RPMI8226 (cell line): ENCODE measurements at regions not wholly inside any gene's neighbourhood (a gene's known extent, or its start where the extent isn't known, plus 50 kb on each side); places are given as distances from the start of the nearest gene placed in this dataset.
"Not testable (repeated sequence)": the region's sequence is repeated elsewhere in the genome, so short reads cannot be mapped to it uniquely, and the experiment has no call there.

Experiments
- DNase-seq: peaks from one replicate; pipeline ENCODE4 v3.0.0-alpha.2; 2015

GRCh38 chr1:115452600-115453329 lies 114.7 kb upstream of the NGF start:
- DNase-seq, result no peak

GRCh38 chr1:115450501-115451040 lies 112.5 kb upstream of the NGF start:
- no peak for DNase-seq

- no peak for DNase-seq
Measured at GRCh38 chr1:115448282-115449044, 110.4 kb upstream of the NGF start.

- no peak for DNase-seq
Measured at GRCh38 chr1:115447672-115448071, 109.6 kb upstream of the NGF start.

- DNase-seq, result no peak
Measured at GRCh38 chr1:115445090-115445489, 107.0 kb upstream of the NGF start.

GRCh38 chr1:115440733-115441132 lies 102.7 kb upstream of the NGF start:
- DNase-seq, result no peak

GRCh38 chr1:115439520-115439919 lies 101.5 kb upstream of the NGF start:
- DNase-seq, result not testable (repeated sequence)

- no peak for DNase-seq
Measured at GRCh38 chr1:115437196-115437595, 99.1 kb upstream of the NGF start.

- no peak for DNase-seq
Measured at GRCh38 chr1:115436596-115436995, 98.5 kb upstream of the NGF start.

- DNase-seq, result no peak
Measured at GRCh38 chr1:115433483-115433882, 95.4 kb upstream of the NGF start.

GRCh38 chr1:115432061-115432460 lies 94.0 kb upstream of the NGF start:
- no peak for DNase-seq

GRCh38 chr1:115430441-115431158 lies 92.6 kb upstream of the NGF start:
- no peak for DNase-seq

- DNase-seq, result no peak
Measured at GRCh38 chr1:115429884-115430283, 91.8 kb upstream of the NGF start.

- DNase-seq, result no peak
Measured at GRCh38 chr1:115429241-115429640, 91.2 kb upstream of the NGF start.

GRCh38 chr1:115428676-115429075 lies 90.6 kb upstream of the NGF start:
- DNase-seq, result no peak

GRCh38 chr1:115428256-115428655 lies 90.2 kb upstream of the NGF start:
- no peak for DNase-seq

- no peak for DNase-seq
Measured at GRCh38 chr1:115426956-115427355, 88.9 kb upstream of the NGF start.

- DNase-seq, result no peak
Measured at GRCh38 chr1:115426231-115426771, 88.3 kb upstream of the NGF start.

GRCh38 chr1:115425442-115425841 lies 87.4 kb upstream of the NGF start:
- no peak for DNase-seq

- no peak for DNase-seq
Measured at GRCh38 chr1:115423776-115424175, 85.7 kb upstream of the NGF start.

GRCh38 chr1:115419571-115419970 lies 81.5 kb upstream of the NGF start:
- no peak for DNase-seq

GRCh38 chr1:115413621-115414020 lies 75.6 kb upstream of the NGF start:
- DNase-seq, result no peak

- no peak for DNase-seq
Measured at GRCh38 chr1:115413208-115413607, 75.2 kb upstream of the NGF start.
